H1 (cell line): ENCODE measurements at regions not wholly inside any gene's neighbourhood (a gene's known extent, or its start where the extent isn't known, plus 50 kb on each side); places are given as distances from the start of the nearest gene placed in this dataset.

Experiments used
- ATF3 ChIP-seq: IDR thresholded peaks from 2 replicates; pipeline ENCODE4 v1.6.1; 2011; ENCODE audit warnings: low read depth, mild to moderate bottlenecking, low read length; ENCODE audit not compliant: insufficient read depth
- EGR1 ChIP-seq: IDR thresholded peaks from 2 replicates; pipeline ENCODE4 v1.6.1; 2011; ENCODE audit warnings: low read depth, low read length, borderline replicate concordance
- YY1 ChIP-seq: IDR thresholded peaks from 2 replicates; pipeline ENCODE4 v1.6.1; 2011; ENCODE audit warnings: low read depth, mild to moderate bottlenecking, low read length

- TF ChIP-seq ATF3, result no peak
- no peak for TF ChIP-seq EGR1
- no peak for TF ChIP-seq YY1
These were observed 103.4 kb upstream of the CWC22 start for GRCh38 chr2:180110469-180110868.
